Glomerular visceral epithelial cell (primary cell): ENCODE measurements at regions not wholly inside any gene's neighbourhood (a gene's known extent, or its start where the extent isn't known, plus 50 kb on each side); places are given as distances from the start of the nearest gene placed in this dataset.

Experiments used
- DNase-seq: peaks from one replicate; pipeline ENCODE4 v3.0.0-alpha.2; 2016; ENCODE audit errors: extremely low spot score

GRCh38 chr20:48205281-48205782, 420.1 kb upstream of the SULF2 start:
- no peak for DNase-seq

- no peak for DNase-seq
Measured at GRCh38 chr20:48204499-48204898, 419.2 kb upstream of the SULF2 start.

- no peak for DNase-seq
Measured at GRCh38 chr20:48203252-48203651, 418.0 kb upstream of the SULF2 start.

GRCh38 chr20:48202334-48203113, 417.2 kb upstream of the SULF2 start:
- DNase-seq = no peak

- DNase-seq = no peak
Measured at GRCh38 chr20:48201885-48202284, 416.6 kb upstream of the SULF2 start.

- no peak for DNase-seq
Measured at GRCh38 chr20:48201188-48201587, 415.9 kb upstream of the SULF2 start.

- DNase-seq = no peak
Measured at GRCh38 chr20:48198929-48199451, 413.7 kb upstream of the SULF2 start.

- DNase-seq = no peak
Measured at GRCh38 chr20:48197066-48197465, 411.8 kb upstream of the SULF2 start.

- no peak for DNase-seq
Measured at GRCh38 chr20:48196486-48196885, 411.2 kb upstream of the SULF2 start.

GRCh38 chr20:48196001-48196400, 410.7 kb upstream of the SULF2 start:
- no peak for DNase-seq

GRCh38 chr20:48195121-48195870, 410.0 kb upstream of the SULF2 start:
- no peak for DNase-seq

- DNase-seq = no peak
Measured at GRCh38 chr20:48194583-48194982, 409.3 kb upstream of the SULF2 start.

- DNase-seq = no peak
Measured at GRCh38 chr20:48193627-48194425, 408.5 kb upstream of the SULF2 start.

- no peak for DNase-seq
Measured at GRCh38 chr20:48192109-48192508, 406.8 kb upstream of the SULF2 start.

- peak; percentile 6 for DNase-seq
Measured at GRCh38 chr20:48191200-48191599, 405.9 kb upstream of the SULF2 start.

- DNase-seq = no peak
Measured at GRCh38 chr20:48190757-48191156, 405.5 kb upstream of the SULF2 start.

- no peak for DNase-seq
Measured at GRCh38 chr20:48189181-48189580, 403.9 kb upstream of the SULF2 start.

- no peak for DNase-seq
Measured at GRCh38 chr20:48187851-48188250, 402.6 kb upstream of the SULF2 start.

GRCh38 chr20:48186915-48187314, 401.6 kb upstream of the SULF2 start:
- no peak for DNase-seq

- no peak for DNase-seq
Measured at GRCh38 chr20:48186447-48186846, 401.2 kb upstream of the SULF2 start.

GRCh38 chr20:48184229-48184628, 398.9 kb upstream of the SULF2 start:
- DNase-seq = no peak
